GM12873 (cell line): ENCODE measurements at regions not wholly inside any gene's neighbourhood (a gene's known extent, or its start where the extent isn't known, plus 50 kb on each side); places are given as distances from the start of the nearest gene placed in this dataset.

Experiments used
- TF ChIP-seq, protein P1 (sequence below): IDR thresholded peaks from 2 replicates; pipeline ENCODE4 v1.5.1; 2012; ENCODE audit warnings: low read depth, mild to moderate bottlenecking, moderate library complexity, low read length, control low read depth; ENCODE audit not compliant: insufficient read depth; ENCODE audit errors: missing control alignments

- TF ChIP-seq, protein P1, sequence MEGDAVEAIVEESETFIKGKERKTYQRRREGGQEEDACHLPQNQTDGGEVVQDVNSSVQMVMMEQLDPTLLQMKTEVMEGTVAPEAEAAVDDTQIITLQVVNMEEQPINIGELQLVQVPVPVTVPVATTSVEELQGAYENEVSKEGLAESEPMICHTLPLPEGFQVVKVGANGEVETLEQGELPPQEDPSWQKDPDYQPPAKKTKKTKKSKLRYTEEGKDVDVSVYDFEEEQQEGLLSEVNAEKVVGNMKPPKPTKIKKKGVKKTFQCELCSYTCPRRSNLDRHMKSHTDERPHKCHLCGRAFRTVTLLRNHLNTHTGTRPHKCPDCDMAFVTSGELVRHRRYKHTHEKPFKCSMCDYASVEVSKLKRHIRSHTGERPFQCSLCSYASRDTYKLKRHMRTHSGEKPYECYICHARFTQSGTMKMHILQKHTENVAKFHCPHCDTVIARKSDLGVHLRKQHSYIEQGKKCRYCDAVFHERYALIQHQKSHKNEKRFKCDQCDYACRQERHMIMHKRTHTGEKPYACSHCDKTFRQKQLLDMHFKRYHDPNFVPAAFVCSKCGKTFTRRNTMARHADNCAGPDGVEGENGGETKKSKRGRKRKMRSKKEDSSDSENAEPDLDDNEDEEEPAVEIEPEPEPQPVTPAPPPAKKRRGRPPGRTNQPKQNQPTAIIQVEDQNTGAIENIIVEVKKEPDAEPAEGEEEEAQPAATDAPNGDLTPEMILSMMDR: no peak
Measured at GRCh38 chr13:85249151-85249550, 550.1 kb downstream of the SLITRK6 start.

- TF ChIP-seq, protein P1: no peak
Measured at GRCh38 chr13:85247780-85248179, 551.4 kb downstream of the SLITRK6 start.

- TF ChIP-seq, protein P1: no peak
Measured at GRCh38 chr13:85243831-85244230, 555.4 kb downstream of the SLITRK6 start.

GRCh38 chr13:85241060-85241459 lies 558.2 kb downstream of the SLITRK6 start:
- TF ChIP-seq, protein P1: no peak

DNA sequence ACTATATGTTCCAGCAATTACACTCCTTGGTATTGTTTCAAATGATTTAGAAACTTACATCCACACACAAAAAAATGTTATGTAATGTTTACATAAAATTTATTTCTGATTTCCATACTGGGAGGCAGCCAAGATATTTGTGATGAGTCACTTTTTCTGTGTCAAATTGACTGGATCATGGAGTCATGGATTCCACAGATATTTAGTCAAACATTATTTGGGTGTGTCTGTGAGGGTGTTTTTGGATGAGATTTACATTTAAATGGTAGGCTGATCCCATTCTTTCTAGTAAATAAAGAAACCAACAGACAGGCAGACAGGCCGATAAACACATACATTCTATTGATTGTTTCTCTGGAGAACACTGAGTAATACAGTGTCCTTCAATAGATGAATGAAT lies 562.8 kb downstream of the SLITRK6 start:
- TF ChIP-seq, protein P1: no peak

GRCh38 chr13:85230691-85231093 lies 568.5 kb downstream of the SLITRK6 start:
- TF ChIP-seq, protein P1: no peak

GRCh38 chr13:85228692-85229091 lies 570.5 kb downstream of the SLITRK6 start:
- TF ChIP-seq, protein P1: no peak
